Osteoblast (primary cell): ENCODE measurements at regions not wholly inside any gene's neighbourhood (a gene's known extent, or its start where the extent isn't known, plus 50 kb on each side); places are given as distances from the start of the nearest gene placed in this dataset.

Experiments used
- DNase-seq: peaks from one replicate; pipeline ENCODE4 v3.0.0; 2011; ENCODE audit warnings: low spot score, mixed read lengths; ENCODE audit not compliant: insufficient read length; ENCODE audit errors: missing footprints
- H2AFZ ChIP-seq: 2 replicates; pipeline ENCODE4 v1.6.0; 2011; ENCODE audit warnings: mild to moderate bottlenecking, low read length
- H3K27ac ChIP-seq: 2 replicates; pipeline ENCODE4 v1.5.1; 2011; ENCODE audit warnings: mild to moderate bottlenecking, low read depth, low read length, moderate library complexity
- H3K27me3 ChIP-seq: 2 replicates; pipeline ENCODE4 v1.6.0; 2012; ENCODE audit warnings: mild to moderate bottlenecking, control low read depth, inconsistent platforms, low read length, moderate library complexity; ENCODE audit not compliant: insufficient read depth
- H3K36me3 ChIP-seq: 2 replicates; pipeline ENCODE4 v1.5.1; 2011; ENCODE audit warnings: mild to moderate bottlenecking, low read length, control low read depth, moderate library complexity; ENCODE audit not compliant: insufficient read depth
- H3K4me1 ChIP-seq: 2 replicates; pipeline ENCODE4 v1.5.1; 2011; ENCODE audit warnings: mild to moderate bottlenecking, low read length, control low read depth, moderate library complexity; ENCODE audit not compliant: insufficient read depth
- H3K4me2 ChIP-seq: 2 replicates; pipeline ENCODE4 v1.6.0; 2011; ENCODE audit warnings: mild to moderate bottlenecking, low read length; ENCODE audit not compliant: insufficient read depth
- H3K4me3 ChIP-seq: fragments of 200-600 bp; sonication (generic); 3 replicates; pipeline ENCODE4 v1.5.1; 2012; ENCODE audit warnings: mild to moderate bottlenecking, low read length, inconsistent platforms; ENCODE audit not compliant: insufficient read depth
- H3K79me2 ChIP-seq: 2 replicates; pipeline ENCODE4 v1.6.0; 2012; ENCODE audit warnings: mild to moderate bottlenecking, low read length, control low read depth, inconsistent platforms; ENCODE audit not compliant: insufficient read depth
- H3K9me3 ChIP-seq: 2 replicates; pipeline ENCODE4 v1.5.1; 2011; ENCODE audit warnings: low read depth, low read length, control low read depth
- H4K20me1 ChIP-seq: 2 replicates; pipeline ENCODE4 v1.6.0; 2012; ENCODE audit warnings: mild to moderate bottlenecking, low read length, control low read depth; ENCODE audit not compliant: insufficient read depth
- CTCF ChIP-seq: IDR thresholded peaks from 2 replicates; pipeline ENCODE4 v1.5.1; 2011; ENCODE audit warnings: mild to moderate bottlenecking, low read depth, low read length, moderate library complexity; ENCODE audit errors: extremely low read depth

- DNase-seq = no peak
- H3K9me3 ChIP-seq = no peaks in the 10 kb centered on the region
- no peaks in the 10 kb centered on the region for H3K4me1 ChIP-seq
- no peaks in the 10 kb centered on the region for H3K27me3 ChIP-seq
- no peaks in the 10 kb centered on the region for H3K36me3 ChIP-seq
- H3K27ac ChIP-seq = no peak overlapping the region
- no peak for TF ChIP-seq CTCF
- no peaks in the 10 kb centered on the region for H3K79me2 ChIP-seq
- H3K4me3 ChIP-seq = no peak overlapping the region
- no peak overlapping the region for H3K4me2 ChIP-seq
- H4K20me1 ChIP-seq = no peaks in the 10 kb centered on the region
- no peak overlapping the region for H2AFZ ChIP-seq
Observed at GRCh38 chr5:106874974-106875373, 795.8 kb downstream of the EFNA5 start.

- Histone ChIP-seq H4K20me1 (no peaks in the 10 kb centered on the region), H3K4me3 (no peak overlapping the region), H3K27me3 (no peaks in the 10 kb centered on the region), H3K79me2 (no peaks in the 10 kb centered on the region), H2AFZ (no peak overlapping the region), H3K27ac (no peak overlapping the region), H3K4me1 (no peaks in the 10 kb centered on the region), H3K4me2 (no peak overlapping the region), H3K36me3 (no peaks in the 10 kb centered on the region), H3K9me3 (no peaks in the 10 kb centered on the region)
- DNase-seq = no peak
- TF ChIP-seq CTCF = no peak
Observed at GRCh38 chr5:106874531-106874930, 796.2 kb downstream of the EFNA5 start.

GRCh38 chr5:106873568-106873967 lies 797.2 kb downstream of the EFNA5 start:
- Histone ChIP-seq H2AFZ (no peak overlapping the region), H3K36me3 (no peaks in the 10 kb centered on the region), H3K4me1 (no peaks in the 10 kb centered on the region), H3K27ac (no peak overlapping the region), H3K4me3 (no peak overlapping the region), H3K9me3 (no peaks in the 10 kb centered on the region), H3K4me2 (no peak overlapping the region), H4K20me1 (no peaks in the 10 kb centered on the region), H3K79me2 (no peaks in the 10 kb centered on the region), H3K27me3 (no peaks in the 10 kb centered on the region)
- no peak for DNase-seq
- no peak for TF ChIP-seq CTCF

- TF ChIP-seq CTCF = no peak
- H3K27me3 ChIP-seq = no peaks in the 10 kb centered on the region
- H2AFZ ChIP-seq = no peak overlapping the region
- no peak overlapping the region for H3K4me3 ChIP-seq
- H4K20me1 ChIP-seq = no peaks in the 10 kb centered on the region
- no peak overlapping the region for H3K4me2 ChIP-seq
- H3K4me1 ChIP-seq = no peaks in the 10 kb centered on the region
- no peaks in the 10 kb centered on the region for H3K36me3 ChIP-seq
- H3K79me2 ChIP-seq = no peaks in the 10 kb centered on the region
- no peaks in the 10 kb centered on the region for H3K9me3 ChIP-seq
- no peak overlapping the region for H3K27ac ChIP-seq
- DNase-seq = no peak
Observed at GRCh38 chr5:106865279-106865678, 805.5 kb downstream of the EFNA5 start.
